ENCODE measurements at regions not wholly inside any gene's neighbourhood (a gene's known extent, or its start where the extent isn't known, plus 50 kb on each side); places are given as distances from the start of the nearest gene placed in this dataset.

- no peak for TF ChIP-seq EZH2 (IDR thresholded peaks at IDR 0.05; ENCODE audit: borderline replicate concordance, insufficient read depth, low read depth, low read length, poor library complexity, severe bottlenecking)
- TF ChIP-seq CTCF (IDR thresholded peaks at IDR 0.05), result no peak
Observed at GRCh38 chr4:126328914-126329313, 1014.2 kb downstream of the FAT4 start.

Measured in B cell (primary cell).